GM18517 (cell line): ENCODE measurements at regions not wholly inside any gene's neighbourhood (a gene's known extent, or its start where the extent isn't known, plus 50 kb on each side); places are given as distances from the start of the nearest gene placed in this dataset.
"Not testable (repeated sequence)": the region's sequence is repeated elsewhere in the genome, so short reads cannot be mapped to it uniquely, and the experiment has no call there.

Source experiments
- ATAC-seq: cut with Tn5 transposase; IDR thresholded peaks from one replicate; pipeline ENCODE4 v1.9.1; 2021; ENCODE audit warnings: mild to moderate bottlenecking, moderate library complexity; ENCODE audit not compliant: unreplicated experiment

DNA sequence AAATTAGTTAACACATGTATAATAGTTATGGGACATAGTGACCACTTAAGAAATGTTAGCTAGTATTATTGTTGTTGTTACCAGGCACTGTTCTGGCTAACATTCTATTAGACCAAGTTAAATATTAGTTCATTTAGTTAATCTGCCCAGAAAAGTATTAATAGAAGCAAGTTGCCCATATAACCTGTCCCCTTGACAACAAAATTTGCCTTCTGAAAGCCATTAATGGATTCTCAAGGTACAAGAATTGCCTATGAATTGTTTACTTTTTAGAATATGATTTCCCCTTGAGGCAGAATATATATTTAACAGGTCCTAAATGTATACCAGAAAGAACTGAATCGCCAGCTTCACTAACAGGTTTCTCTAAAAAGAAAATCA is 167.3 kb upstream of the TMCC3 start:
- ATAC-seq = no peak

- ATAC-seq = not testable (repeated sequence)
These were observed 166.8 kb upstream of the TMCC3 start for GRCh38 chr12:94817201-94817600.

DNA sequence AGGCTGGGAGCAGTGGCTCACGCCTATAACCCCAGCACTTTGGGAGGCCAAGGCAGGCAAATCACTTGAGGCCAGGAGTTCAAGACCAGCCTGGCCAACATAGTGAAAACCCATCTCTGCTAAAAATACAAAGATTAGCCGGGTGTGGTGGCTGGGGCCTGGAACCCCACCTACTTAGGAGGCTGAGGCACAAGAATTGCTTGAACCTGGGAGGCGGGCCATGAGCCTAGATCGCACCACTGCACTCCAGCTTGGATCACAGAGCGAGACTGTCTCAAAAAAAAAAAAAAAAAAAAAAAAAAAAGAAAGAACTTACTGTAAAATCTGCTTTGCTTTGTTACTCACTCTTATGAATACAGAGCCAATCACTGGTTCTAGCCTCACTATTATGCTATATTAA is 166.4 kb upstream of the TMCC3 start:
- not testable (repeated sequence) for ATAC-seq

- ATAC-seq = no peak
These were observed 165.6 kb upstream of the TMCC3 start for GRCh38 chr12:94815958-94816357.

GRCh38 chr12:94815450-94815849 is 165.1 kb upstream of the TMCC3 start:
- no peak for ATAC-seq

DNA sequence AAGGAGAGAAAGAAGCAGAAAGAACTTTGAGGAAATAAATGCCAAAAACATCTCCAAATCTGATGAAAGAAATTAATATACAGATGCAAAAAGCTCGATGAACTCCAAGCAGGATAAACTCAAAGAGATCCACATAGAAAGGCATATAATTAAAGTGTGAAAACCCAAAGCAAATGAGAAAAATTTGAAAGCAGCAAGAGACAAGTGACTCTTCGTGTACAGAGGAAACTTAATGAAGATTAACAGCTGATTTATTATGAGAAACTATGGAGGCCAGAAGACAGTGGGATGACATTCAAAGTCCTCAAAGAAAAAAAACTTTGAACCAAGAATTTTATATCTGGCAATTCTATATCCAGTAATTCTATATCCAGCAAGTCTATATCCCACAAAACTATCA is 163.0 kb upstream of the TMCC3 start:
- no peak for ATAC-seq

DNA sequence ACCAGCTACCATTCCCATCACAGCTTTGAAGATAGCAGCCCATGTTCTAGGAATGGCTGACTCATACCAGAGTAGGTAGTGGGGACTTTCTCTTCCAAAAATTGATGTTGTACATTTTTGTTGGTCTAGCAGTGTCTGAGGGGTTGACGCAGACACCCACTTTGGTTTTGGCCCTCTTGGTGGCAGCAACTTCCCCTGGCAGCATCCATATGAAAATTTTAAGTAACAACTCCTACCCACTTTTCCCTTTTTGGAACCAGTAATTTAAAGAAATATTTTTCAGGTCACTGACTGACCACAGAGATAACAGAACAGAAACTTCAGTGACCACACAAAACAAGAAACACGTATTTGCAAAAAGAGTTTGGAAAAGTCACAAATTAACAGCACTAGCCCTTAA is 162.0 kb upstream of the TMCC3 start:
- ATAC-seq = no peak

- ATAC-seq = no peak
These were observed 161.3 kb upstream of the TMCC3 start for GRCh38 chr12:94811611-94812010.

GRCh38 chr12:94807951-94808350 is 157.6 kb upstream of the TMCC3 start:
- ATAC-seq = no peak

DNA sequence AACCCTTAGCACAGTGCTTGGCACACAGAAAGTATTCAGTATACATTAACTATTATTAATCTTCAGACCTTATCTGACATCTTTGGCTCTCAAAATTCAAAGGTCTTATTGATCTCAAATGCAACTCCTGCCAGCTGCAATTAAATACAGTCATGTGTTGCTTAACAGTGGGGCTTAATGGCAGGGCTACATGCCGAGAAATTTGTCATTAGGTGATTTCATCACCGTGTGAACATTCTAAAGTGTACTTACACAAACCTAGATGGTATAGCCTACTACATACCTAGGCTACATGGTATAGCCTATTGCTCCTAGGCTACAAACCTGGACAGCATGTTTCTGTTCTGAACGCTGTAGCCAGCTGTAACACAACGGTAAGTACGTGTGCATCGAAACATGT is 156.3 kb upstream of the TMCC3 start:
- no peak for ATAC-seq

DNA sequence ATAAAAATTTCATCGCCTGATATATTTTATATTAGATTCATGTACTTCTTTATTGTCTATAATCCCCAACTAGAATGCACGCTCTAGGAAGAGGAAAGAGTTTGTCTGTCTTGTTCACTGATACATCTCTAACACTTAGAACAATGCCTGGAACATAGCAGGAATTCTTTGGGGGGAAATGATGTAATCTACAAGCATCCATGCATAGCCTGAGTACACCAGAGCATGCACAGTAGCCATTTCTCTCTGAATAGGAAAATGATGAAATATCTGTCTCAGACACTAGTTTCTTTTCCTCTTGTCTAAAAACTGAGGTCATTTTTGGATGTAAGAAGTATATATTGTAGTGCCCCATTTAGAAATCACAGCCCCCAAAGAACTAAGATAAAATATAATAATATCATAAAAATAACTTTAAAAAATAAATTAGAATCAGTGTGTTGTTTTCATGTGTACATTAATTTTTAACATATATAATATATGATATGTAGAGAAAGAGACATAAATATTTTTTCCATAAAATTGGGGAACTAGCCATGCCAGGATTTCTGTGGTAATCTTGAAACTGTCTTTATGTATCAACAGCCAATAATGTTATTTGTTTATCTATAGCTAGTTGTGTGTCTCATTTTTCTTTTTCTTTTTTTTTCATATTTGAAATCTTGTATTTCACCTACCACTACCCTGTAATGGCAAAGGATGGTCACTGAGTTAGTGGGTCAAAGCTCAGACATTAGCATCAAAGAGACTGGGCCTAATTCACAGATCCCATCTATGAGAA is 155.6 kb upstream of the TMCC3 start:
- no peak for ATAC-seq

- ATAC-seq = no peak
These were observed 153.6 kb upstream of the TMCC3 start for GRCh38 chr12:94803939-94804338.

GRCh38 chr12:94802796-94803195 is 152.4 kb upstream of the TMCC3 start:
- ATAC-seq = no peak

GRCh38 chr12:94801745-94802144 is 151.4 kb upstream of the TMCC3 start:
- no peak for ATAC-seq

DNA sequence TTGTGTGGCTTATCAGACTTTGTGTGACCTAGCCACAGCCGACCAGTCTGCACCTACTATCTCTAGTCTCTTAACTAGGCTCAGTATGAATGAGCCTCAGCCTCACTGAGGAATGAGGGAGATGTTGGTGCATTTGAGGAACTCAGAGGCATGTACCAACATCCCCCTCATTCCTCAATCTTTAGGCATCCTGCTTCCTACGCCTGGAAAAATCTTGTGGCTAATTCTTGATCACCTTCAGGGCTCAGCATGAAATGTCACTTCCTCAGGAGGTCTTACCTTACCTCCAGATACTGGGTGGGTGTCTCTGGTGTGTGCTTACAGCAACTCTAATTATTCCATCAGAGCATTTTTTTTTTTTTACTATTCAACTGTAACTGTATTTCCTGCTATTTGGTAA is 148.8 kb upstream of the TMCC3 start:
- no peak for ATAC-seq

GRCh38 chr12:94798113-94798512 is 147.8 kb upstream of the TMCC3 start:
- ATAC-seq = no peak

DNA sequence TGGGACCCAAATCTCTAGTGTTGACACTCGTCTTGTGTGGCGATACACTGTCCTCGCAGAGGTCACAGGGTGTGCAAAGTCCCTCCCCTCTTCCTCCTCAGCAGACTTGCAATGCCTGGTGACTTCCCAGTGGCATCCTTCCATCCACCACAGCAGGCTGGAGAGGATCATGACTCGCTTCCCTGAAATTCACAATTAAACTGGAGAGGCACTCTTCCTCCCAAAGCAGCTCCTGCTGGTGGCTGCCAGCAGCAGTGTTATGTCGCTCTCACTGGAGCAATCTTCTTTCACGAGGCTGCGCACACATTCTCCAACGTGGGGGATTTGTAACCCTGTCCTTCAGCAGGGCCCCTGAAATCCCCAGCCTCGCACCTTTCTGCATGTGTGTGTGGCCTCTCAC is 145.2 kb upstream of the TMCC3 start:
- ATAC-seq = no peak

GRCh38 chr12:94795044-94795443 is 144.7 kb upstream of the TMCC3 start:
- no peak for ATAC-seq

- no peak for ATAC-seq
These were observed 142.8 kb upstream of the TMCC3 start for GRCh38 chr12:94793191-94793595.

- no peak for ATAC-seq
These were observed 142.3 kb upstream of the TMCC3 start for GRCh38 chr12:94792693-94793092.

- no peak for ATAC-seq
These were observed 141.6 kb upstream of the TMCC3 start for GRCh38 chr12:94791933-94792332.

DNA sequence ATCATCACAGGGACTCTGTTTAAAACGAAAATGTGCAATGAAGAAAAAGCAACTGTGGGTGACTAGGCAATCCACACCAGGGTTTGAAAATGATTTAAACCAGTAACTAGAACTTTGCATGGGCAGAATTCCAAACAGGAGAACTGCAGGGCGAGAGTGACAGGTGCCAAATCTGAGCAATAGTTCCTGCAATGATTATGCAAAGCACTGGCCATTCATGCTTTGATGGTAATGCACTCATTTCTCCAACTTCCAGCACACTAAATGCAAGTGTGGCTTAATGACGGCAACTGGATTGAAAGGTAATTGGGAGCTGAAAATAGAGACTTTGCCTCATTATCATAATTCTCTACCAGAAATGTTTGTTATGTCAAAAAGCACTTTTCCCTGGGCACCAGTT is 140.5 kb upstream of the TMCC3 start:
- ATAC-seq = no peak

GRCh38 chr12:94790370-94790769 is 140.0 kb upstream of the TMCC3 start:
- ATAC-seq = no peak
